ENCODE measurements at regions not wholly inside any gene's neighbourhood (a gene's known extent, or its start where the extent isn't known, plus 50 kb on each side); places are given as distances from the start of the nearest gene placed in this dataset.
"Not testable (repeated sequence)": the region's sequence is repeated elsewhere in the genome, so short reads cannot be mapped to it uniquely, and the experiment has no call there.

- DNase-seq = no peak
Observed at GRCh38 chr4:186814535-186815070, 90.9 kb upstream of the FAT1 start.

- peak; percentile 81 for DNase-seq
Observed at GRCh38 chr4:186819342-186820086, 95.9 kb upstream of the FAT1 start.

- peak; percentile 47 for DNase-seq
Observed at GRCh38 chr4:186820391-186820891, 96.8 kb upstream of the FAT1 start.

- DNase-seq = peak; percentile 35
Observed at GRCh38 chr4:186823989-186824388, 100.3 kb upstream of the FAT1 start.

GRCh38 chr4:186825069-186825468 is 101.4 kb upstream of the FAT1 start:
- DNase-seq = no peak

GRCh38 chr4:186826006-186826405 is 102.3 kb upstream of the FAT1 start:
- no peak for DNase-seq

GRCh38 chr4:186826846-186827533 is 103.3 kb upstream of the FAT1 start:
- no peak for DNase-seq

GRCh38 chr4:186827534-186827897 is 103.9 kb upstream of the FAT1 start:
- no peak for DNase-seq

GRCh38 chr4:186829097-186829496 is 105.4 kb upstream of the FAT1 start:
- DNase-seq = no peak

GRCh38 chr4:186829740-186830449 is 106.2 kb upstream of the FAT1 start:
- DNase-seq = no peak

- no peak for DNase-seq
Observed at GRCh38 chr4:186831574-186831973, 107.9 kb upstream of the FAT1 start.

- no peak for DNase-seq
Observed at GRCh38 chr4:186832906-186833305, 109.2 kb upstream of the FAT1 start.

- not testable (repeated sequence) for DNase-seq
Observed at GRCh38 chr4:186837463-186837862, 113.8 kb upstream of the FAT1 start.

- no peak for DNase-seq
Observed at GRCh38 chr4:186838295-186838694, 114.6 kb upstream of the FAT1 start.

GRCh38 chr4:186839122-186840037 is 115.7 kb upstream of the FAT1 start:
- no peak for DNase-seq

- no peak for DNase-seq
Observed at GRCh38 chr4:186840222-186840701, 116.6 kb upstream of the FAT1 start.

- no peak for DNase-seq
Observed at GRCh38 chr4:186840771-186841301, 117.2 kb upstream of the FAT1 start.

GRCh38 chr4:186844059-186844681 is 120.5 kb upstream of the FAT1 start:
- no peak for DNase-seq

- no peak for DNase-seq
Observed at GRCh38 chr4:186845137-186845842, 121.6 kb upstream of the FAT1 start.

- DNase-seq = no peak
Observed at GRCh38 chr4:186846426-186846825, 122.8 kb upstream of the FAT1 start.

All from DMS 273 treated with DMSO at 0.1 percent for 48 hours (cell line).